DMS53 (cell line): ENCODE measurements at regions not wholly inside any gene's neighbourhood (a gene's known extent, or its start where the extent isn't known, plus 50 kb on each side); places are given as distances from the start of the nearest gene placed in this dataset.
"Not testable (repeated sequence)": the region's sequence is repeated elsewhere in the genome, so short reads cannot be mapped to it uniquely, and the experiment has no call there.

Experiments
- DNase-seq: peaks from one replicate; lab custom pipeline; 2025; lab: John Stamatoyannopoulos, UW

GRCh38 chr15:26125664-26126063, 262.5 kb upstream of the ATP10A start:
- DNase-seq: no peak

GRCh38 chr15:26119322-26119721, 256.2 kb upstream of the ATP10A start:
- no peak for DNase-seq

- DNase-seq: no peak
Measured at GRCh38 chr15:26115229-26115943, 252.3 kb upstream of the ATP10A start.

- DNase-seq: not testable (repeated sequence)
Measured at GRCh38 chr15:26114128-26114527, 251.0 kb upstream of the ATP10A start.

- no peak for DNase-seq
Measured at GRCh38 chr15:26113296-26113695, 250.2 kb upstream of the ATP10A start.

- no peak for DNase-seq
Measured at GRCh38 chr15:26109203-26109602, 246.1 kb upstream of the ATP10A start.

- DNase-seq: no peak
Measured at GRCh38 chr15:26106556-26106955, 243.4 kb upstream of the ATP10A start.

- DNase-seq: no peak
Measured at GRCh38 chr15:26103002-26103404, 239.9 kb upstream of the ATP10A start.

GRCh38 chr15:26102365-26102764, 239.2 kb upstream of the ATP10A start:
- no peak for DNase-seq

GRCh38 chr15:26101443-26101842, 238.3 kb upstream of the ATP10A start:
- DNase-seq: no peak

- DNase-seq: no peak
Measured at GRCh38 chr15:26098801-26099200, 235.7 kb upstream of the ATP10A start.

- DNase-seq: no peak
Measured at GRCh38 chr15:26097216-26097615, 234.1 kb upstream of the ATP10A start.

GRCh38 chr15:26096581-26096980, 233.5 kb upstream of the ATP10A start:
- no peak for DNase-seq

- DNase-seq: no peak
Measured at GRCh38 chr15:26095710-26096330, 232.7 kb upstream of the ATP10A start.

GRCh38 chr15:26091184-26091583, 228.1 kb upstream of the ATP10A start:
- no peak for DNase-seq

GRCh38 chr15:26087881-26088280, 224.8 kb upstream of the ATP10A start:
- DNase-seq: no peak

GRCh38 chr15:26087395-26087794, 224.3 kb upstream of the ATP10A start:
- no peak for DNase-seq

GRCh38 chr15:26084771-26085170, 221.6 kb upstream of the ATP10A start:
- no peak for DNase-seq

- no peak for DNase-seq
Measured at GRCh38 chr15:26083896-26084295, 220.8 kb upstream of the ATP10A start.

GRCh38 chr15:26083457-26083856, 220.3 kb upstream of the ATP10A start:
- DNase-seq: no peak

- DNase-seq: peak; percentile 85
Measured at GRCh38 chr15:26082221-26083109, 219.3 kb upstream of the ATP10A start.

GRCh38 chr15:26081758-26082220, 218.7 kb upstream of the ATP10A start:
- peak; percentile 28 for DNase-seq

GRCh38 chr15:26075770-26076169, 212.6 kb upstream of the ATP10A start:
- DNase-seq: no peak
